Heart left ventricle (tissue), 16 donors: ENCODE measurements at regions not wholly inside any gene's neighbourhood (a gene's known extent, or its start where the extent isn't known, plus 50 kb on each side); places are given as distances from the start of the nearest gene placed in this dataset.
"Not testable (repeated sequence)": the region's sequence is repeated elsewhere in the genome, so short reads cannot be mapped to it uniquely, and the experiment has no call there.

Experiments
- ATAC-seq, 4 donors: fragments of 200-7000 bp; cut with Tn5 transposase; one replicate each; pipeline ENCODE4 v1.9.1; 2020 to 2022; ENCODE audit warnings: moderate library complexity in 4 of 4, mild to moderate bottlenecking in 3 of 4, moderate number of reproducible peaks in 1 of 4
- DNase-seq, 5 donors: peaks; one replicate each; pipeline ENCODE4 v3.0.0-alpha.2; 2020
- H3K27ac ChIP-seq, 12 donors: fragments of 200-600 bp; sonication (generic) in 4 of 12; one replicate each; pipeline versions ENCODE4 v1.5.0 to v1.8.0; 2016 to 2022; ENCODE audit warnings: mild to moderate bottlenecking in 2 of 12
- H3K27me3 ChIP-seq, 9 donors: fragments of 200-600 bp; sonication (generic) in 2 of 9; one replicate each; pipeline versions ENCODE4 v1.5.1 to v1.8.0; 2016 to 2022; ENCODE audit warnings: mild to moderate bottlenecking in 3 of 9
- H3K36me3 ChIP-seq, 9 donors: fragments of 200-600 bp; sonication (generic) in 2 of 9; one replicate each; pipeline versions ENCODE4 v1.5.0 to v1.8.0; 2018 to 2022; ENCODE audit warnings: mild to moderate bottlenecking in 2 of 9
- H3K4me1 ChIP-seq, 12 donors: fragments of 200-600 bp; sonication (generic) in 4 of 12; one replicate each; pipeline versions ENCODE4 v1.5.0 to v1.8.0; 2016 to 2022; ENCODE audit warnings: mild to moderate bottlenecking in 3 of 12
- H3K4me3 ChIP-seq, 12 donors: fragments of 200-600 bp; sonication (generic) in 4 of 12; one replicate each; pipeline versions ENCODE4 v1.5.0 to v1.8.0; 2017 to 2022; ENCODE audit warnings: mild to moderate bottlenecking in 9 of 12, moderate library complexity in 4 of 12
- H3K9me3 ChIP-seq, 12 donors: fragments of 200-600 bp; sonication (generic) in 4 of 12; one replicate each; pipeline versions ENCODE4 v1.5.0 to v1.8.0; 2016 to 2022; ENCODE audit warnings: mild to moderate bottlenecking in 1 of 12
- POLR2A ChIP-seq, 2 donors: fragments of 450-650 bp; IDR thresholded peaks; one replicate each; pipeline ENCODE4 v1.6.1; 2017; ENCODE audit warnings: antibody characterized with exemption in 2 of 2, mild to moderate bottlenecking in 2 of 2, moderate library complexity in 2 of 2
- WGBS, 4 donors: extraction: QIAGEN DNeasy Blood & Tissue Kit in 2 of 4; methylation state at CpG; one replicate each; pipeline versions ENCODE4 v1.1.5 to v1.1.7; 2013 to 2018; 5-methylcytosine and 5-hydroxymethylcytosine counted together
- intact Hi-C, 10 donors: fragments of 100-400 bp; cut with DNase I; formaldehyde crosslinking; loops; one replicate each; pipeline versions ENCODE4 v1.11.1 to v1.14.2; 2022
- donor health status: ischemic (EF 13 %, LVEDD 7.1; RV severe dilation, severe dysfunction).
- donor health status: healthy with polysubstance abuse.
- donor health status: DM: no; HTN: yes; CAD: no.
- donor health status: DM: no; HTN: no; CAD: no.
- donor health status: ischemic (EF 25% LVEDD 6.9; RV normal size, moderate dysfunction).
- donor health status: ischemic (EF 25% LVEDD 5.7; RV mildly dilated, moderate dysfunction).
- donor health status: healthy.
- donor health status: DM: yes; HTN: yes; CAD: no.
- donor health status: ischemic (EF 35%, LVEDD 5.7; RV mildly dilated, moderate dysfunction).
- donor health status: nonischemic (EF 11% LVEDD 7.7; RV severe dilation, severe dysfunction).
- donor health status: DM: yes; HTN: yes; CAD: no.
- donor health status: PGD.
- donor health status: ischemic (EF 29% LVEDD 5.4; RV normal size, mild dysfunction).
- donor health status: nonischemic (EF 23%, LVEDD 6.1; RV moderate dilation, normal function).

DNA sequence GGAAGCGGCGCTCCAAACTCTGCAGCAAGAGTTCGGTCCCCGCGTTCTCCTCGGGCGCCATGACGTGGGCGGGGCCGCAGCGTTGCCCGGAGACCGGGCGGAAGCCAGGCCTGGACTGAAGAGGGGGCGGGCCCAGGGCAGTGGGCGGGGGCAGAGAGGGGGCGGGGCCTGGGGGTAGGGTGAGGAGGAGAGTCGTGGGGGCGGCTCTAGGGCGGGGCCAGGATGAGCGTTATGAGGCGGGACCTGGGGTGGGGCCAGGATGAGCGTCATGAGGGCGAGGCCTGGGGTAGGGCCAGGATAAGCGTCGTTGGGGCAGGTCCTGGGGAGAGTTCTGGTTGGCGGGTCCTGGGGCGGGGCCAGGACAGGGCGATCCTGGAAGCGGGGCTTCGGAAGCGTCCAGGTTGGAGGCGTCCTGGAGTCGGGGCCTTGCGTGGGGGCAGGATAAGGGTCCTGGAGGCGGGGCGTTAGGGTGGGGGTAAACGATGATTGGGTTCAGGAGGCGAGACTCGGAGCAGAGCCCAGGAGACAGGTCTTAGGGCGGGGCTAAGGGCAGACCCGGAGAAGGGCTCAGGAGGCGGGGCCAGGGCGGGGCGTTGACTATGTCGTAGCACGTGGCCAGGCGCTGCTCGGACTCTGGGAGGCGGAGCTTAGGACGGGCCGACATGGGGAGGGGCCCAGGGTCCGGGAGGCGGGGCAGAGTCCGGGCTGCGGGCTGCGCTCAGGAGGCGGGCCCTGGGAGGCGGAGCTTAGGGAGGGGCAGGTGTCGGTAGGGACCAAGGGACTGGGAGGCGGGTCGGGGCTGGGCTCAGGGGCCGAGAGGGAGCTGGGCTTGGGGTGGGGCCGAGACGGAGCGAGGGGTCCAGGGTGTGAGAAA, 131.1 kb upstream of the ALDH3B2 start:
- DNase-seq = peak; percentile 98 to 99 (median 99)
- Histone ChIP-seq H3K4me3 (peak overlapping the region; percentile 48 to 92 (median 74)), H3K4me1 (peaks cover 0 to 12% (median 5%) of the 10 kb centered on the region in 12 donors), H3K27ac (peak overlapping the region; percentile 66 to 87 (median 76))
- WGBS, 4 donors = 0 to 2% (median 1%) methylated on average over 28 to 66 of the region's 66 CpGs
- peak in 1 of 2 donors; percentile 17 for TF ChIP-seq POLR2A (IDR thresholded peaks at IDR 0.05)
- not testable (repeated sequence) for H3K27me3 ChIP-seq, H3K36me3 ChIP-seq, H3K9me3 ChIP-seq
- intact Hi-C loops = loop anchor here in 1 of 10 donors (10.0 kb wide), 1 partner anchor 171 kb away; the partner anchor contains the start of gene TBX10
- ATAC-seq = peak; percentile 100

GRCh38 chr11:67804435-67805252, 130.2 kb upstream of the ALDH3B2 start:
- 4 to 7% (median 5%) methylated on average over 25 to 46 of the region's 47 CpGs for WGBS, 4 donors
- peaks cover 0 to 12% (median 5%) of the 10 kb centered on the region in 12 donors for H3K4me1 ChIP-seq
- peak in 1 of 5 donors; percentile 33 for DNase-seq
- intact Hi-C loops = loop anchor here in 1 of 10 donors (10.0 kb wide), 1 partner anchor 170 kb away; the partner anchor contains the start of gene TBX10
- H3K27ac ChIP-seq = peak overlapping the region in 9 of 12 donors; percentile 7 to 87 (median 52)
- H3K36me3 ChIP-seq, H3K27me3 ChIP-seq, ATAC-seq, H3K9me3 ChIP-seq: not testable (repeated sequence)
- H3K4me3 ChIP-seq = peak overlapping the region; percentile 48 to 92 (median 74)

- intact Hi-C loops = loop anchor here in 1 of 10 donors (10.0 kb wide), 1 partner anchor 169 kb away; the partner anchor contains the start of gene TBX10
- WGBS, 4 donors = 73 to 78% (median 75%) methylated on average over 4 of the region's 4 CpGs
- not testable (repeated sequence) for ATAC-seq, DNase-seq, H3K36me3 ChIP-seq, H3K4me3 ChIP-seq, H3K27ac ChIP-seq, H3K9me3 ChIP-seq, H3K27me3 ChIP-seq
- peaks cover 0 to 12% (median 5%) of the 10 kb centered on the region in 12 donors for H3K4me1 ChIP-seq
Observed at GRCh38 chr11:67803519-67803918, 129.1 kb upstream of the ALDH3B2 start.

- not testable (repeated sequence) for DNase-seq, H3K9me3 ChIP-seq, H3K27me3 ChIP-seq, ATAC-seq, H3K27ac ChIP-seq, H3K36me3 ChIP-seq, H3K4me3 ChIP-seq
- intact Hi-C loops = loop anchor here in 1 of 10 donors (10.0 kb wide), 1 partner anchor 168 kb away; the partner anchor contains the start of gene TBX10
- 41 to 60% (median 47%) methylated on average over 7 of the region's 7 CpGs for WGBS, 4 donors
- peaks cover 0 to 12% (median 5%) of the 10 kb centered on the region in 12 donors for H3K4me1 ChIP-seq
Observed at GRCh38 chr11:67803055-67803454, 128.6 kb upstream of the ALDH3B2 start.

- H3K27me3 ChIP-seq, H3K27ac ChIP-seq, ATAC-seq, H3K4me3 ChIP-seq, H3K36me3 ChIP-seq, DNase-seq, H3K9me3 ChIP-seq: not testable (repeated sequence)
- H3K4me1 ChIP-seq = peaks cover 0 to 12% (median 5%) of the 10 kb centered on the region in 12 donors
- WGBS, 4 donors = 77 to 91% (median 83%) methylated on average over 3 to 4 of the region's 4 CpGs
- intact Hi-C loops = loop anchor here in 1 of 10 donors (10.0 kb wide), 1 partner anchor 168 kb away; the partner anchor contains the start of gene TBX10
Observed at GRCh38 chr11:67802623-67803022, 128.2 kb upstream of the ALDH3B2 start.

DNA sequence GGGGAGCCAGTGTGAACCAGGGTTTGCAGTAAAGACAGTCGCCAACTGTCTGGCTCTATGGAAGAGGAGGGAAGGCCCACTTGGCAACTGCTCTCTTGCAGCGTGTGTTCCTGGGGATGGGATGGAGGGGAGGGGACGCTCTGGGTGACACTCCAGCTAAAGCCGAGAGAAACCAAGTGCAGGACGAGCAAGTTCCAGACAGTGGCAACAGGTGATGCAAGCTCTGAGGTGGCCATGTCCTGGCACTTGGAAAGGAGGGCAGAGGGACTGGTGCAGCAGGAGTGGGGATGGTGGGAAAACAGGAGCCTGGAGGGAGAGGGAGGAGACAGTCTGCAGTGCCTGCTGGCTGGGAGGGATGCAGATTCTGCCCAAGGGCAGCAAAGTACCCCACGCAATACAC, 127.0 kb upstream of the ALDH3B2 start:
- not testable (repeated sequence) for H3K4me3 ChIP-seq, H3K27me3 ChIP-seq, H3K9me3 ChIP-seq, H3K36me3 ChIP-seq, DNase-seq, ATAC-seq, H3K27ac ChIP-seq
- WGBS, 4 donors = 85 to 91% (median 88%) methylated on average over 6 of the region's 6 CpGs
- peaks cover 0 to 11% (median 2%) of the 10 kb centered on the region in 12 donors for H3K4me1 ChIP-seq
- intact Hi-C loops = loop anchor here in 1 of 10 donors (10.0 kb wide), 1 partner anchor 167 kb away; the partner anchor contains the start of gene TBX10

- not testable (repeated sequence) for H3K9me3 ChIP-seq, H3K4me3 ChIP-seq, ATAC-seq, H3K27me3 ChIP-seq, H3K27ac ChIP-seq, H3K36me3 ChIP-seq, DNase-seq, H3K4me1 ChIP-seq
- intact Hi-C loops = loop anchor here in 1 of 10 donors (10.0 kb wide), 1 partner anchor 166 kb away; the partner anchor contains the start of gene TBX10
- 75 to 82% (median 79%) methylated on average over 10 to 11 of the region's 11 CpGs for WGBS, 4 donors
Observed at GRCh38 chr11:67800591-67800990, 126.2 kb upstream of the ALDH3B2 start.
